Esophagus muscularis mucosa (tissue), 4 donors: ENCODE measurements at regions not wholly inside any gene's neighbourhood (a gene's known extent, or its start where the extent isn't known, plus 50 kb on each side); places are given as distances from the start of the nearest gene placed in this dataset.

ENCODE experiments used
- DNase-seq: peaks from one replicate; pipeline ENCODE4 v3.0.0-alpha.2; 2017; ENCODE audit errors: extremely low spot score
- H3K27ac ChIP-seq, 4 donors: fragments of 200-600 bp; sonication (generic); replicated peaks in 1 of 4; 1 replicate in 3 of 4; 2 replicates in 1 of 4; pipeline ENCODE4 v1.5.1; 2016 to 2019; ENCODE audit warnings: mild to moderate bottlenecking in 1 of 4
- H3K27me3 ChIP-seq, 4 donors: fragments of 200-600 bp; sonication (generic); one replicate each; pipeline versions ENCODE4 v1.5.1 to v1.6.0; 2016 to 2019
- H3K36me3 ChIP-seq, 4 donors: fragments of 200-600 bp; sonication (generic); one replicate each; pipeline ENCODE4 v1.5.1; 2016 to 2019
- H3K4me1 ChIP-seq, 4 donors: fragments of 200-600 bp; sonication (generic); one replicate each; pipeline ENCODE4 v1.5.1; 2016 to 2019
- H3K4me3 ChIP-seq, 4 donors: fragments of 200-600 bp; sonication (generic); 1 replicate in 2 of 4; 2 replicates in 2 of 4; pipeline ENCODE4 v1.5.1; 2016 to 2019; ENCODE audit warnings: mild to moderate bottlenecking in 4 of 4, moderate library complexity in 1 of 4
- H3K9me3 ChIP-seq, 4 donors: fragments of 200-600 bp; sonication (generic); 1 replicate in 3 of 4; 2 replicates in 1 of 4; pipeline ENCODE4 v1.5.1; 2016 to 2019
- CTCF ChIP-seq, 3 experiments: fragments of 200-600 bp in 2 of 3; fragments of 450-650 bp in 1 of 3; sonication (generic) in 2 of 3; IDR thresholded peaks; one replicate each; pipeline ENCODE4 v1.5.1; 2017 to 2019; ENCODE audit warnings: antibody characterized with exemption in 3 of 3, mild to moderate bottlenecking in 2 of 3, moderate library complexity in 1 of 3
- EP300 ChIP-seq: sonication (generic); formaldehyde crosslinking; IDR thresholded peaks from one replicate; pipeline ENCODE4 v1.6.1; 2017; ENCODE audit warnings: antibody characterized with exemption
- POLR2A ChIP-seq: fragments of 450-650 bp; IDR thresholded peaks from one replicate; pipeline ENCODE4 v1.6.1; 2017; ENCODE audit warnings: antibody characterized with exemption, moderate library complexity, mild to moderate bottlenecking, low read depth
- POLR2AphosphoS5 ChIP-seq, 2 donors: sonication (generic); formaldehyde crosslinking; IDR thresholded peaks; one replicate each; pipeline ENCODE4 v1.6.1; 2017; ENCODE audit warnings: antibody characterized with exemption in 2 of 2
- WGBS: methylation state at CpG from one replicate; pipeline ENCODE4 v1.1.5; 2018; 5-methylcytosine and 5-hydroxymethylcytosine counted together
- intact Hi-C: fragments of 100-400 bp; cut with DNase I; formaldehyde crosslinking; loops from one replicate; pipeline ENCODE4 v1.15.1; 2023

- no peak overlapping the region for H3K4me3 ChIP-seq
- 45% methylated on average over 7 of the region's 7 CpGs for WGBS
- H3K4me1 ChIP-seq, result peaks cover 10 to 56% (median 55%) of the 10 kb centered on the region in 4 donors
- no peak for DNase-seq
- TF ChIP-seq POLR2AphosphoS5 (IDR thresholded peaks at IDR 0.05), result no peak
- no peak for TF ChIP-seq CTCF (IDR thresholded peaks at IDR 0.05)
- TF ChIP-seq POLR2A, result no peak
- no peak for TF ChIP-seq EP300
- intact Hi-C loops, result no loop called here
- peak overlapping the region in 1 of 4 donors; percentile 0 for H3K27ac ChIP-seq
- H3K27me3 ChIP-seq, result no peaks in the 10 kb centered on the region
- H3K9me3 ChIP-seq, result no peaks in the 10 kb centered on the region
- no peaks in the 10 kb centered on the region for H3K36me3 ChIP-seq
Measured at GRCh38 chr4:38382520-38382919, 281.5 kb upstream of the KLF3 start.

- H3K27me3 ChIP-seq, result no peaks in the 10 kb centered on the region
- H3K36me3 ChIP-seq, result no peaks in the 10 kb centered on the region
- peak overlapping the region in 2 of 4 donors; percentile 11 to 29 for H3K27ac ChIP-seq
- peaks cover 14 to 61% (median 60%) of the 10 kb centered on the region in 4 donors for H3K4me1 ChIP-seq
- no peak for DNase-seq
- no peaks in the 10 kb centered on the region for H3K9me3 ChIP-seq
- intact Hi-C loops, result no loop called here
- no peak overlapping the region for H3K4me3 ChIP-seq
- TF ChIP-seq CTCF (IDR thresholded peaks at IDR 0.05), result no peak
- no peak for TF ChIP-seq POLR2AphosphoS5 (IDR thresholded peaks at IDR 0.05)
- no peak for TF ChIP-seq POLR2A
- no peak for TF ChIP-seq EP300
- WGBS, result 28% methylated on average over 3 of the region's 3 CpGs
Measured at GRCh38 chr4:38383646-38384121, 280.3 kb upstream of the KLF3 start.

GRCh38 chr4:38385093-38386004 is 278.6 kb upstream of the KLF3 start:
- H3K36me3 ChIP-seq, result no peaks in the 10 kb centered on the region
- DNase-seq, result no peak
- WGBS, result 20% methylated on average over 6 of the region's 6 CpGs
- intact Hi-C loops, result no loop called here
- TF ChIP-seq CTCF (IDR thresholded peaks at IDR 0.05) (no peak), POLR2A (no peak), EP300 (no peak), POLR2AphosphoS5 (IDR thresholded peaks at IDR 0.05) (no peak)
- H3K4me1 ChIP-seq, result peaks cover 14 to 61% (median 60%) of the 10 kb centered on the region in 4 donors
- H3K4me3 ChIP-seq, result no peak overlapping the region
- no peaks in the 10 kb centered on the region for H3K27me3 ChIP-seq
- H3K9me3 ChIP-seq, result no peaks in the 10 kb centered on the region
- peak overlapping the region in 3 of 4 donors; percentile 32 to 55 (median 38) for H3K27ac ChIP-seq

- intact Hi-C loops, result no loop called here
- Histone ChIP-seq H3K4me3 (no peak overlapping the region), H3K27ac (peak overlapping the region in 3 of 4 donors; percentile 5 to 32 (median 26)), H3K36me3 (no peaks in the 10 kb centered on the region), H3K9me3 (no peaks in the 10 kb centered on the region), H3K4me1 (peaks cover 14 to 61% (median 60%) of the 10 kb centered on the region in 4 donors), H3K27me3 (no peaks in the 10 kb centered on the region)
- WGBS, result 40% methylated on average over 2 of the region's 2 CpGs
- DNase-seq, result no peak
- TF ChIP-seq POLR2AphosphoS5 (IDR thresholded peaks at IDR 0.05), result no peak
- TF ChIP-seq POLR2A, result no peak
- TF ChIP-seq CTCF (IDR thresholded peaks at IDR 0.05), result no peak
Measured at GRCh38 chr4:38386005-38386551, 277.9 kb upstream of the KLF3 start.
